Hematopoietic multipotent progenitor cell treated with erythropoietin and hydrocortisone succinate and interleukin-3 and kit ligand, for 6 days (in vitro differentiated cells): ENCODE measurements at regions not wholly inside any gene's neighbourhood (a gene's known extent, or its start where the extent isn't known, plus 50 kb on each side); places are given as distances from the start of the nearest gene placed in this dataset.
A peak's percentile ranks its signal among the peaks of the same experiment; 100 is the strongest.
"Not testable (repeated sequence)": the region's sequence is repeated elsewhere in the genome, so short reads cannot be mapped to it uniquely, and the experiment has no call there.

Experiments
- DNase-seq: peaks from one replicate; pipeline ENCODE4 v3.0.0-alpha.2; 2015

- DNase-seq = no peak
Observed at GRCh38 chr13:88622362-88622973, 951.3 kb downstream of the SLITRK5 start.

GRCh38 chr13:88623150-88623549 lies 952.0 kb downstream of the SLITRK5 start:
- DNase-seq = no peak

GRCh38 chr13:88627071-88627470 lies 955.9 kb downstream of the SLITRK5 start:
- no peak for DNase-seq

GRCh38 chr13:88628882-88629281 lies 957.7 kb downstream of the SLITRK5 start:
- no peak for DNase-seq

GRCh38 chr13:88637935-88638334 lies 966.8 kb downstream of the SLITRK5 start:
- DNase-seq = no peak

GRCh38 chr13:88643233-88643632 lies 972.1 kb downstream of the SLITRK5 start:
- DNase-seq = no peak

GRCh38 chr13:88648598-88649373 lies 977.6 kb downstream of the SLITRK5 start:
- DNase-seq = peak; percentile 16

- DNase-seq = no peak
Observed at GRCh38 chr13:88649855-88650254, 978.7 kb downstream of the SLITRK5 start.

GRCh38 chr13:88651531-88651930 lies 980.4 kb downstream of the SLITRK5 start:
- DNase-seq = no peak

GRCh38 chr13:88656751-88657150 lies 985.6 kb downstream of the SLITRK5 start:
- DNase-seq = no peak

GRCh38 chr13:88670509-88670908 lies 999.3 kb downstream of the SLITRK5 start:
- no peak for DNase-seq

GRCh38 chr13:88674841-88675240 lies 1003.7 kb downstream of the SLITRK5 start:
- DNase-seq = no peak

- no peak for DNase-seq
Observed at GRCh38 chr13:88675347-88675996, 1004.3 kb downstream of the SLITRK5 start.

- no peak for DNase-seq
Observed at GRCh38 chr13:88676016-88676415, 1004.8 kb downstream of the SLITRK5 start.

- no peak for DNase-seq
Observed at GRCh38 chr13:88685459-88685858, 1014.3 kb downstream of the SLITRK5 start.

- DNase-seq = no peak
Observed at GRCh38 chr13:88701551-88701950, 1030.4 kb downstream of the SLITRK5 start.

- peak; percentile 96 for DNase-seq
Observed at GRCh38 chr13:88704600-88705275, 1033.6 kb downstream of the SLITRK5 start.

GRCh38 chr13:88707646-88708045 lies 1036.5 kb downstream of the SLITRK5 start:
- DNase-seq = peak; percentile 17

- no peak for DNase-seq
Observed at GRCh38 chr13:88717946-88718345, 1046.8 kb downstream of the SLITRK5 start.

GRCh38 chr13:88718781-88719180 lies 1047.6 kb downstream of the SLITRK5 start:
- no peak for DNase-seq

- no peak for DNase-seq
Observed at GRCh38 chr13:88726075-88726474, 1054.9 kb downstream of the SLITRK5 start.

GRCh38 chr13:88727236-88727635 lies 1056.1 kb downstream of the SLITRK5 start:
- DNase-seq = not testable (repeated sequence)

- DNase-seq = no peak
Observed at GRCh38 chr13:88729605-88730004, 1058.4 kb downstream of the SLITRK5 start.
